ENCODE measurements at regions not wholly inside any gene's neighbourhood (a gene's known extent, or its start where the extent isn't known, plus 50 kb on each side); places are given as distances from the start of the nearest gene placed in this dataset.

DNA sequence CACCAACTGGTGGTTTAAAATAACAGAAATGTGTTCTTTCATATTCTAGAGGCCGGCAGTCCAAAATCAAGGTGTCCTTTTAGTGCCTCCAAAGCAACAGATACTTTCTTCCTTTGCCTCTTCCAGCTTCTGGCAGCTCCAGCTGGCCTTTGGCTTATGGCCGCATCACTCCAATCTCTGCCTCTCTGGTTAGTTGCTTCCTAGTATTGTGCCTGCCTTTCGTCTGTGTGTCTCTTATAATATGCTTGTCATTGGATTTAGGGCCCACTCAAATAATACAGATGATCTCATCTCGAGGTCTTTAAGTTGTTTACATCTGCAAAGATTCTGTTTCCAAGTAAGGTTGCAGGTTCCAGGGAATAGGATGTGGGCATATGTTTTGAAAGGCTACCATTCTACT lies 855.2 kb upstream of the ID2 start:
- DNase-seq (ENCODE audit: low read depth in 1 of 2, low spot score in 1 of 2), result no peak

DNA sequence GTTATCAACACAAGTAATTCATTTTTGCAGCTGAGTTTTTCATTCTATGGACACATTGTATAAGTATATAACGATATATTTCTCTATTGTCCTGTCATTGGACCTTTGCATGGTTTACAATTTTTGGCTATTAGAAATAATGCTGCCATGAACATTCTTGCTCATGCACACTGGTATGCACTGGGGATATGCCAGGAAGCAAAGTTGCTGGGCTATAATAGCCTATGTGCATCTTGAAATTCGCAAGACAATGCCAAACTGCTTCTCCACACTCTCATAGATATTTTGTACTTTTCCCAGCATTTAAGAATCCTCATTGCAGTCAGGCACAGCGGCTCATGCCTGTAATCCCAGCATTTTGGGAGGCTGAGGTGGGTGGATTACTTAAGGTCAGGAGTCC lies 852.6 kb upstream of the ID2 start:
- DNase-seq (ENCODE audit: low read depth in 1 of 2, low spot score in 1 of 2), result no peak

- DNase-seq (ENCODE audit: low read depth in 1 of 2, low spot score in 1 of 2), result no peak
These were observed 851.2 kb upstream of the ID2 start for GRCh38 chr2:7830616-7831015.

GRCh38 chr2:7835151-7835550 lies 846.7 kb upstream of the ID2 start:
- DNase-seq (ENCODE audit: low read depth in 1 of 2, low spot score in 1 of 2), result no peak

GRCh38 chr2:7835693-7836680 lies 845.9 kb upstream of the ID2 start:
- no peak for DNase-seq (ENCODE audit: low read depth in 1 of 2, low spot score in 1 of 2)

GRCh38 chr2:7837237-7837760 lies 844.6 kb upstream of the ID2 start:
- no peak for DNase-seq (ENCODE audit: low read depth in 1 of 2, low spot score in 1 of 2)

GRCh38 chr2:7838669-7839068 lies 843.2 kb upstream of the ID2 start:
- no peak for DNase-seq (ENCODE audit: low read depth in 1 of 2, low spot score in 1 of 2)

GRCh38 chr2:7840651-7841380 lies 841.0 kb upstream of the ID2 start:
- DNase-seq (ENCODE audit: low read depth in 1 of 2, low spot score in 1 of 2), result no peak

- no peak for DNase-seq (ENCODE audit: low read depth in 1 of 2, low spot score in 1 of 2)
These were observed 840.1 kb upstream of the ID2 start for GRCh38 chr2:7841751-7842150.

DNA sequence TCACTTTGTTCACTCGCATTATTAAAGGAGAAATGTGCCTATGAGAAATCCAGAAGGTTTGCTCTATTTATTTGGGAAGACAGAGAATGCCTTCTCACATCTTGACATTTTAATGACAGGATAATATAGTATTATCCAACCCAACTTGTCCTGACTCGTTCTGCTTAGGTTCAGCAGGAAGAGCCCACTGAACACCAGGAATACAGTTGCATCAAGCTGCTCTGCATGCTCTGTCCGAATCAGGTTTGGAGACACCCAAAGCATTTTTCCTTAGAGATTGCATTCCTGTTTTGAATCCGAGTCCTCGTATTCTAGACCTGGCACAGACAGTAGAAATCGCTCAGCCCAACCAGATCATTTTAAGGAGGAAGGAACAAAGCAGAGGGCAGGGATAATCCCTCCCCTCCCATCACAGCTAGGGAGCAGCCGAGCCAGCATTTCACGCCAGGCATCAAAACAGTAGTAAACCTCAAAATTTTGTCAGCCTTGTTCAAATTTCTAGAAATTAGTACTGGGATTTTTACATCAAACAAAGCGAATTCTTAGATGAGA lies 837.4 kb upstream of the ID2 start:
- DNase-seq (ENCODE audit: low read depth in 1 of 2, low spot score in 1 of 2), result no peak

DNA sequence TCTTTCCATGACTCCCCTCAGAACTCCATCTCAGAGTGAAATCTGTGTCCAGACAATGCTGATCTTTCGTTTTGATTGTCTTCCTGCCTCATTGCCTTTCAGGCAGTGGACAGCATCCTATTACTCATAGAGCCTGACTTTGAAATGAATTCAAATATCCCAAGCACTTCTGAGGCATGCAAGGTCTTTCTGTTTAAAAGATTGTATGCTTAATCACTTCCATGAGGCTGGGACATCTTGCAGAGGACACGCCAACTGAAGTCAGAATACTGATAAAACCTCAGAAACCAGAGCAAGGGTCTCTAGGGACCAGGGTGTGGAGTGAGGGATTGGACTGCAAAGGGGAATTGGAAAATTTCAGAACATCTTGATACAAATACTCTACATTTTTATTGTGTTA lies 836.5 kb upstream of the ID2 start:
- DNase-seq (ENCODE audit: low read depth in 1 of 2, low spot score in 1 of 2), result no peak

DNA sequence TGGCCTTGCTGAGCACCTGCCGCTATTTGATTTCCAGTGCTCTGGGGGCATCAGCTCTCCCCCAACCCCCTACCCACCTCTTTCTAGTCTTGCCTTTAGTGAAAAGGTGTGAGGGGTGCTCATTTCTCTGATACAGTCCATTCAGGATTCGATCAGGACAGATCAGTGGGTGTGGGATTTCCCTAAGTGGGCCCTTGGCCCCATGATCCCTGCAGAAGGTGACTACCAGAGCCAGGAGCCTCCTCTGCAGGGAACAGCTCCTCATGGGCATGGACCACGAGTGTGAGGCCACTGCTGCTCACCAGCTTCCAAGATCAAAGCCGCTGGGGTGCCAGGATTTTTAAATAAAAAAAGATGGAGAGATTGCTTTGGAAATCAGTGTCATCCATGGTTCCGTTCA lies 835.2 kb upstream of the ID2 start:
- no peak for DNase-seq (ENCODE audit: low read depth in 1 of 2, low spot score in 1 of 2)

GRCh38 chr2:7847321-7847720 lies 834.5 kb upstream of the ID2 start:
- no peak for DNase-seq (ENCODE audit: low read depth in 1 of 2, low spot score in 1 of 2)

DNA sequence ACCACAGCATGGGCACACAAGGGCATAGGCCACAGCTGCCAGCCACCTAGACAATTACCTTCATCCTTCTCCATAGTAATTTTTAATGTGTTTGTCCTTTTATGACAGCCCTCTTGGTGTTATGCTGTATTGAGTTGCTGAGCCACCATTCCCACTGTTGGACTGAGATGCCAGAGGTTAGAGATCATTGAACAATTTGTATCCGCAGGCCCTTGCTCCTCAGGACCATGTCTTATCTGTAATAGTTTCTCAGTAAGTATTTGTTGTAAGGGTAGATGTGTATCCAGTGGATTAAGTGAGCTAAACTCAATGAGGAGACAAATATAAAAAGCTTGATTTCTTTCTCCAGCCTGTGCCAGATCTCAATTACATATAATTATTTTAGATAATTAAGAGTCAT lies 832.8 kb upstream of the ID2 start:
- DNase-seq (ENCODE audit: low read depth in 1 of 2, low spot score in 1 of 2), result no peak

DNA sequence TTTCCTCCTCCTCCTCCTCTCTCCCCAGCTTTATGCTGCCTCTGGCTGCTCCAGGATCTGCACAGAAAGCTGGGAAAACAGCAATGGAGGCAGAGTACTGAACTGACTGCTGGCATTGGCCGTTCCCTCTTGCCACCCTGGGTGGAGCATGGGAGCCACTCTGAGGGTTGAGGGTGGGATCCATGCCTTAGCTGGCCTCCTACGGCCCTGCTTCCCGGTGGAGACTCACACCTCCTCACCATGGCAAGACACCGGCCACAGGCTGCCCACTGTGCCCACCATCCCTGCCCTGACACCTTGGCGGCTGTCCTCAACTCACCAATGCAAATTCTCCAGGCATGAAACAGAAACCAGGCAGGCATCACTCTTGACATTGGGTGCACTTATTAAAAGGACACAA lies 832.3 kb upstream of the ID2 start:
- no peak for DNase-seq (ENCODE audit: low read depth in 1 of 2, low spot score in 1 of 2)

GRCh38 chr2:7852546-7852945 lies 829.3 kb upstream of the ID2 start:
- DNase-seq (ENCODE audit: low read depth in 1 of 2, low spot score in 1 of 2), result no peak

DNA sequence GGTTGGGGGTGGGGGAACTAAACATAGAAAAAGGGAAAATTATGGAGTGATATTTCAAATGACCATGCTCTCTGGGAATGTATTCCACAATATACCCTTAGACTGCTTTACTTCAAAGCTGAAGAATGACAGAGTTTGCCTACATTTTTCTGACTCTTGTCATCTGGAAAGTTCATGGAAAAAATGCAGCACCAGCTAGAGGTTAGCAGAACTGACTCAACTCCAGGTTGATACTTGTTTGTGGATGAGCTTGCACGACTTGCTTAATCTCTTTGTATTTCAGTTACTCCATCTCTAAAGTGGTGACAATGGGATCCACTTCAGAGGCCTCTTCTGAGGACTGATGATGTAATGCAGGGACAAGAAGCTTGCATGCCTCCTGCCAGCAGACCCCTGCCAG lies 824.0 kb upstream of the ID2 start:
- DNase-seq (ENCODE audit: low read depth in 1 of 2, low spot score in 1 of 2), result no peak

DNA sequence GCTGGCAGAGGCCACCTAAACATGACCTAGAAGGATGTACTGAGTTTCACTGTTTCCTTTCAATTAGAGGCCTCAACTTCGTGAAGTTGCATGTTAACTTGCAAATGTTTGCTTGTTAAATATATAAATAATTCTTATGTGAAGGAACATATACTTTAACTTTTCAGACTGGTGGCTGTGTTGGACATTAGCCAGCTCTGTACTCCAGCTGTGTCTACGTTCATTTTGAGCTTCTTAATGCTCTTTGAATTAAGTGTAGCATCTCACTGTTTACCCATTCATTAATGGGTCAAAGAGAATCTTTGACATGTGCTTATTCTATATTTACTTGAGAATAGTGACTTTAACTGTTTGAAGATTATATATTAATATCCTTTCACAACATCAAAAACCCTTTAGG lies 823.2 kb upstream of the ID2 start:
- no peak for DNase-seq (ENCODE audit: low read depth in 1 of 2, low spot score in 1 of 2)

- no peak for DNase-seq (ENCODE audit: low read depth in 1 of 2, low spot score in 1 of 2)
These were observed 821.2 kb upstream of the ID2 start for GRCh38 chr2:7860693-7861092.

DNA sequence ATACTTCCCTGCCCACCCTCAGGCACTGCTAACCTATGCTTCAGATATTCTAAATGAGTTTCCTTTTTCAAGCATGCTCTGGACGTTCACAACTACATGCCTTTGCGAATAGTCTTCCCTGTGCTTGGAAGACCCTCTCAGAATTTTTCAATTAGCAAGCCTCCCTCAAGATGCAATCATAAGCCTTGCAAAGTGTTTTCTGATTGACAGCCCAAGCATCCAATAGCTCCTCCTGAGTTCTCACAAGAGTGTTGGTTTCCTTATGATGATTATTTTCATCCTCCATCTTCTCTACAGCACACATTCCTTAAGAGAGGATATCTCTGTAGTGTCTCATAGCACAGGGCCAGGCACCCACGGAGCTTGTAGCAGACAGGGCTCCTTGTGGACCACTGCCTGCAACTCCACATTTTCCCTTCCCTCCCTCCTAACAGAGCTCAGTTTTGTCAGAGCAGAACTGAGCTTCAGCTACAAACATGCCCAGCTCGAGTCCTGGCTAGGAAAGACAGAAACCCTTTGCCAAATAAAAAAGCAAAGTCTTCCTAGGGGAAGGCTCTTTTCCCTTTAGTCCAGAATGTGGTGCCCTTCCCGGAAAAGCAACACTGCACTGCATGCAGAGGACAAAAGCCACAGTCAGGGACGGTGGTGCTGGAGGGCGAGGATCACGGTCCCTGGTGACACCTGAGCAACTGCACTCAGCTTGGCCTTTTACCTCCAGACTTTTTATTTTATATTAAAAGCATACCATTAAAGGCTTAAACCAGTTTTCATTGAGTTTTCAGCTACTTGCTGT lies 819.8 kb upstream of the ID2 start:
- DNase-seq (ENCODE audit: low read depth in 1 of 2, low spot score in 1 of 2), result no peak

DNA sequence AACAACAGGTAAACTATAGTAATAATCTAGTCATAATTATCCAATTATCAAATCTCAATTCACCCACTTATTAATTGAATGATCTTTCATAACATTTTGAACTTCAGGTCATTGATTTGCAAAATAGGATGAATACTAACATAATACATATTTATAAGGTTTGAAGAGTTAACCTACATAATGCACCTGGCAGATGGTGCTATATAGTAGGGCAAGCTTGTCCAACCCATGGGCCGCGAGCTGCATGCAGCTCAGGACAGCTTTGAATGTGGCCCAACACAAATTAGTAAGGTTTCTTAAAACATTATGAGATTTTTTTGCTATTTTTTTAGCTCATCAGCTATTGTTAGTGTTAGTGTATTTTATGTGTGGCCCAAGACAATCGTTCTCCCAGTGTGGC lies 815.8 kb upstream of the ID2 start:
- DNase-seq (ENCODE audit: low read depth in 1 of 2, low spot score in 1 of 2), result no peak
